Esophagus squamous epithelium (tissue), 4 donors: ENCODE measurements at regions not wholly inside any gene's neighbourhood (a gene's known extent, or its start where the extent isn't known, plus 50 kb on each side); places are given as distances from the start of the nearest gene placed in this dataset.

Experiments used
- POLR2A ChIP-seq, 4 donors: fragments of 450-650 bp; IDR thresholded peaks; one replicate each; pipeline ENCODE4 v1.6.1; 2017; ENCODE audit warnings: antibody characterized with exemption in 4 of 4, mild to moderate bottlenecking in 4 of 4, moderate library complexity in 3 of 4
- TF ChIP-seq, protein P1 (sequence below), 6 experiments: fragments of 450-650 bp in 4 of 6; fragments of 200-600 bp in 2 of 6; sonication (generic) in 2 of 6; IDR thresholded peaks; one replicate each; pipeline ENCODE4 v1.5.1; 2016 to 2019; ENCODE audit warnings: antibody characterized with exemption in 6 of 6, mild to moderate bottlenecking in 4 of 6, moderate library complexity in 4 of 6

DNA sequence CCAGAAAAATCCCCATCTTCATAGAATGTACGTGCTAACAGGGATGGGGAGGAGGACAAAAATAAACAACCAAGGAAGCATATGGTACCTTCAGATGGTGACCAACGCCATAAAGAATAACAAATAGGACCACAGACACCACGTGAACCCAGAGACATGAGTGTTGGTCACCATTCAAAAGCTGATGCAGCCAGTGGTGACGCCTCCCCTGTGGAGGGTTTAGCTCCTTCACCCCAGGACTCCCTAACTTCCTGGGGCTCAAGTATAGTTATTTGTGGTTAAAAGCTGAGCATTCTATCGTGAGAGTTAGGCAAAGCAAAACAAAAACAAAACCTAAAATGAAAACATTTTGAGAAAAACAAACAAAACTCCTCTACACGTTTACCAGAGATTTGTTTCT, 184.7 kb downstream of the SOX9 start:
- TF ChIP-seq, protein P1, sequence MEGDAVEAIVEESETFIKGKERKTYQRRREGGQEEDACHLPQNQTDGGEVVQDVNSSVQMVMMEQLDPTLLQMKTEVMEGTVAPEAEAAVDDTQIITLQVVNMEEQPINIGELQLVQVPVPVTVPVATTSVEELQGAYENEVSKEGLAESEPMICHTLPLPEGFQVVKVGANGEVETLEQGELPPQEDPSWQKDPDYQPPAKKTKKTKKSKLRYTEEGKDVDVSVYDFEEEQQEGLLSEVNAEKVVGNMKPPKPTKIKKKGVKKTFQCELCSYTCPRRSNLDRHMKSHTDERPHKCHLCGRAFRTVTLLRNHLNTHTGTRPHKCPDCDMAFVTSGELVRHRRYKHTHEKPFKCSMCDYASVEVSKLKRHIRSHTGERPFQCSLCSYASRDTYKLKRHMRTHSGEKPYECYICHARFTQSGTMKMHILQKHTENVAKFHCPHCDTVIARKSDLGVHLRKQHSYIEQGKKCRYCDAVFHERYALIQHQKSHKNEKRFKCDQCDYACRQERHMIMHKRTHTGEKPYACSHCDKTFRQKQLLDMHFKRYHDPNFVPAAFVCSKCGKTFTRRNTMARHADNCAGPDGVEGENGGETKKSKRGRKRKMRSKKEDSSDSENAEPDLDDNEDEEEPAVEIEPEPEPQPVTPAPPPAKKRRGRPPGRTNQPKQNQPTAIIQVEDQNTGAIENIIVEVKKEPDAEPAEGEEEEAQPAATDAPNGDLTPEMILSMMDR (IDR thresholded peaks at IDR 0.05) = no peak
- no peak for TF ChIP-seq POLR2A (IDR thresholded peaks at IDR 0.05)
